ENCODE measurements at regions not wholly inside any gene's neighbourhood (a gene's known extent, or its start where the extent isn't known, plus 50 kb on each side); places are given as distances from the start of the nearest gene placed in this dataset.

- DNase-seq (ENCODE audit: low read depth in 1 of 2, low spot score in 1 of 2) = no peak
Observed at GRCh38 chr12:76611533-76611932, 52.0 kb upstream of the OSBPL8 start.

GRCh38 chr12:76614364-76614763 lies 54.8 kb upstream of the OSBPL8 start:
- no peak for DNase-seq (ENCODE audit: low read depth in 1 of 2, low spot score in 1 of 2)

- no peak for DNase-seq (ENCODE audit: low read depth in 1 of 2, low spot score in 1 of 2)
Observed at GRCh38 chr12:76618031-76618430, 58.5 kb upstream of the OSBPL8 start.

GRCh38 chr12:76621582-76622024 lies 62.0 kb upstream of the OSBPL8 start:
- peak; percentile 24 to 40 for DNase-seq (ENCODE audit: low read depth in 1 of 2, low spot score in 1 of 2)

- DNase-seq (ENCODE audit: low read depth in 1 of 2, low spot score in 1 of 2) = no peak
Observed at GRCh38 chr12:76622351-76622750, 62.8 kb upstream of the OSBPL8 start.

- DNase-seq (ENCODE audit: low read depth in 1 of 2, low spot score in 1 of 2) = no peak
Observed at GRCh38 chr12:76622915-76623314, 63.3 kb upstream of the OSBPL8 start.

GRCh38 chr12:76623931-76624330 lies 64.4 kb upstream of the OSBPL8 start:
- no peak for DNase-seq (ENCODE audit: low read depth in 1 of 2, low spot score in 1 of 2)

GRCh38 chr12:76627346-76628135 lies 68.0 kb upstream of the OSBPL8 start:
- DNase-seq (ENCODE audit: low read depth in 1 of 2, low spot score in 1 of 2) = no peak

GRCh38 chr12:76628745-76629144 lies 69.2 kb upstream of the OSBPL8 start:
- no peak for DNase-seq (ENCODE audit: low read depth in 1 of 2, low spot score in 1 of 2)

GRCh38 chr12:76631741-76632140 lies 72.2 kb upstream of the OSBPL8 start:
- DNase-seq (ENCODE audit: low read depth in 1 of 2, low spot score in 1 of 2) = no peak

GRCh38 chr12:76633415-76633814 lies 73.8 kb upstream of the OSBPL8 start:
- no peak for DNase-seq (ENCODE audit: low read depth in 1 of 2, low spot score in 1 of 2)

- DNase-seq (ENCODE audit: low read depth in 1 of 2, low spot score in 1 of 2) = no peak
Observed at GRCh38 chr12:76634133-76634532, 74.6 kb upstream of the OSBPL8 start.

GRCh38 chr12:76636121-76636692 lies 76.6 kb upstream of the OSBPL8 start:
- no peak for DNase-seq (ENCODE audit: low read depth in 1 of 2, low spot score in 1 of 2)

- DNase-seq (ENCODE audit: low read depth in 1 of 2, low spot score in 1 of 2) = no peak
Observed at GRCh38 chr12:76637807-76638206, 78.2 kb upstream of the OSBPL8 start.

- DNase-seq (ENCODE audit: low read depth in 1 of 2, low spot score in 1 of 2) = no peak
Observed at GRCh38 chr12:76639646-76640045, 80.1 kb upstream of the OSBPL8 start.

- no peak for DNase-seq (ENCODE audit: low read depth in 1 of 2, low spot score in 1 of 2)
Observed at GRCh38 chr12:76641073-76641472, 81.5 kb upstream of the OSBPL8 start.

GRCh38 chr12:76641961-76642360 lies 82.4 kb upstream of the OSBPL8 start:
- no peak for DNase-seq (ENCODE audit: low read depth in 1 of 2, low spot score in 1 of 2)

- no peak for DNase-seq (ENCODE audit: low read depth in 1 of 2, low spot score in 1 of 2)
Observed at GRCh38 chr12:76643438-76643837, 83.9 kb upstream of the OSBPL8 start.

GRCh38 chr12:76644950-76645349 lies 85.4 kb upstream of the OSBPL8 start:
- DNase-seq (ENCODE audit: low read depth in 1 of 2, low spot score in 1 of 2) = no peak

- no peak for DNase-seq (ENCODE audit: low read depth in 1 of 2, low spot score in 1 of 2)
Observed at GRCh38 chr12:76645934-76646333, 86.4 kb upstream of the OSBPL8 start.

GRCh38 chr12:76646366-76646765 lies 86.8 kb upstream of the OSBPL8 start:
- DNase-seq (ENCODE audit: low read depth in 1 of 2, low spot score in 1 of 2) = no peak

- DNase-seq (ENCODE audit: low read depth in 1 of 2, low spot score in 1 of 2) = no peak
Observed at GRCh38 chr12:76649099-76649498, 89.5 kb upstream of the OSBPL8 start.

- DNase-seq (ENCODE audit: low read depth in 1 of 2, low spot score in 1 of 2) = no peak
Observed at GRCh38 chr12:76652402-76652801, 92.8 kb upstream of the OSBPL8 start.
